B cell (primary cell): ENCODE measurements at regions not wholly inside any gene's neighbourhood (a gene's known extent, or its start where the extent isn't known, plus 50 kb on each side); places are given as distances from the start of the nearest gene placed in this dataset.

Experiments
- ATAC-seq: fragments of 200-7000 bp; cut with Tn5 transposase; one replicate; pipeline ENCODE4 v1.10.0; 2021; ENCODE audit warnings: low read depth, mild to moderate bottlenecking, moderate number of reproducible peaks, moderate library complexity
- CTCF ChIA-PET: fragments of 350-600 bp; sonication (Branson Sonifier 250); formaldehyde crosslinking; loops from one replicate; lab custom pipeline; 2021; ENCODE audit warnings: antibody characterized with exemption, inconsistent platforms; lab: Charles Lee
- POLR2A ChIA-PET: fragments of 350-600 bp; sonication (Branson Sonifier 250); formaldehyde crosslinking; loops from one replicate; lab custom pipeline; 2021; ENCODE audit warnings: antibody characterized with exemption; lab: Charles Lee
- DNase-seq: peaks from one replicate; pipeline ENCODE4 v3.0.0; 2013
- H2AFZ ChIP-seq: 2 replicates; pipeline ENCODE4 v1.6.1; 2012; ENCODE audit warnings: mild to moderate bottlenecking, low read depth, low read length; ENCODE audit not compliant: insufficient read depth, poor library complexity, severe bottlenecking
- H3K27ac ChIP-seq, 2 donors: 1 replicate in 1 of 2; 2 replicates in 1 of 2; pipeline ENCODE4 v1.5.1; 2012 to 2013; ENCODE audit warnings: low read length in 2 of 2, mild to moderate bottlenecking in 2 of 2, moderate library complexity in 1 of 2
- H3K27me3 ChIP-seq, 4 experiments: fragments of 200-600 bp in 1 of 4; sonication (generic) in 1 of 4; replicated peaks in 1 of 4; 1 replicate in 2 of 4; 2 replicates in 2 of 4; pipeline versions ENCODE4 v1.6.1 to v1.7.0; 2013 to 2016; ENCODE audit warnings: low read length in 3 of 4, mild to moderate bottlenecking in 2 of 4, mixed read lengths in 1 of 4, moderate library complexity in 1 of 4; ENCODE audit not compliant: insufficient read depth in 4 of 4, control insufficient read depth in 3 of 4; ENCODE audit errors: control extremely low read depth in 1 of 4
- H3K36me3 ChIP-seq, 2 experiments: replicated peaks in 1 of 2; 1 replicate in 1 of 2; 2 replicates in 1 of 2; pipeline versions ENCODE4 v1.6.1 to v1.7.1; 2013; ENCODE audit warnings: low read length in 1 of 2; ENCODE audit not compliant: insufficient read depth in 2 of 2, control insufficient read depth in 1 of 2; ENCODE audit errors: control extremely low read depth in 1 of 2, extremely low read depth in 1 of 2
- H3K4me1 ChIP-seq, 2 donors: fragments of 200-600 bp in 1 of 2; sonication (generic) in 1 of 2; 1 replicate in 1 of 2; 2 replicates in 1 of 2; pipeline versions ENCODE4 v1.5.1 to v1.6.1; 2013 to 2017; ENCODE audit warnings: low read length in 2 of 2; ENCODE audit not compliant: control insufficient read depth in 2 of 2, insufficient read depth in 2 of 2
- H3K4me2 ChIP-seq: replicated peaks from 2 replicates; pipeline ENCODE3; 2012; ENCODE audit warnings: mild to moderate bottlenecking, low read depth, low read length; ENCODE audit not compliant: poor library complexity, severe bottlenecking
- H3K4me3 ChIP-seq, 5 experiments: fragments of 200-600 bp in 1 of 5; sonication (generic) in 1 of 5; 1 replicate in 3 of 5; 2 replicates in 2 of 5; pipeline versions ENCODE4 v1.5.1 to v1.7.0; 2011 to 2016; ENCODE audit warnings: low read length in 4 of 5, mild to moderate bottlenecking in 4 of 5, low read depth in 2 of 5, control low read depth in 1 of 5, moderate library complexity in 1 of 5; ENCODE audit not compliant: insufficient read depth in 1 of 5; ENCODE audit errors: control extremely low read depth in 1 of 5, extremely low read depth in 1 of 5
- H3K79me2 ChIP-seq: fragments of 200-600 bp; sonication (generic); one replicate; pipeline ENCODE4 v1.6.0; 2016; ENCODE audit warnings: low read length; ENCODE audit not compliant: control insufficient read depth, insufficient read depth
- H3K9ac ChIP-seq: fragments of 200-600 bp; sonication (generic); 2 replicates; pipeline ENCODE4 v1.6.1; 2017; ENCODE audit warnings: mild to moderate bottlenecking, low read length, moderate library complexity
- H3K9me3 ChIP-seq, 3 donors: one replicate each; pipeline versions ENCODE4 v1.6.1 to v1.7.1; 2013; ENCODE audit warnings: low read length in 2 of 3; ENCODE audit not compliant: control insufficient read depth in 2 of 3, insufficient read depth in 1 of 3; ENCODE audit errors: control extremely low read depth in 1 of 3
- H4K20me1 ChIP-seq: 2 replicates; pipeline ENCODE4 v1.6.0; 2012; ENCODE audit warnings: mild to moderate bottlenecking, low read length; ENCODE audit not compliant: insufficient read depth, control insufficient read depth, poor library complexity, severe bottlenecking
- H3K27ac Mint-ChIP-seq: one replicate; pipeline ENCODE4 v1.8.0; 2021; ENCODE audit warnings: mixed read lengths
- H3K27me3 Mint-ChIP-seq: one replicate; pipeline ENCODE4 v1.8.0; 2021; ENCODE audit warnings: mixed read lengths
- H3K4me1 Mint-ChIP-seq: one replicate; pipeline ENCODE4 v1.8.0; 2021; ENCODE audit warnings: mixed read lengths
- H3K4me3 Mint-ChIP-seq: one replicate; pipeline ENCODE4 v1.8.0; 2021; ENCODE audit warnings: mixed read lengths
- H3K9me3 Mint-ChIP-seq: one replicate; pipeline ENCODE4 v1.8.0; 2022; ENCODE audit warnings: mixed read lengths; ENCODE audit not compliant: insufficient read depth
- EZH2 ChIP-seq: IDR thresholded peaks from 2 replicates; pipeline ENCODE4 v1.6.1; 2012; ENCODE audit warnings: borderline replicate concordance, low read depth, mild to moderate bottlenecking, moderate library complexity, low read length; ENCODE audit not compliant: insufficient read depth, poor library complexity, severe bottlenecking
- WGBS: methylation state at CpG from one replicate; pipeline ENCODE4 v1.1.5; 2013; ENCODE audit warnings: missing lambda C conversion rate; ENCODE audit not compliant: insufficient coverage; 5-methylcytosine and 5-hydroxymethylcytosine counted together
- intact Hi-C: fragments of 100-400 bp; cut with micrococcal nuclease; formaldehyde crosslinking; loops from one replicate; pipeline ENCODE4 v1.10.0; 2022
- TF ChIP-seq, protein P1 (sequence below): fragments of 200-600 bp; IDR thresholded peaks from one replicate; pipeline ENCODE4 v1.8.0; 2022; ENCODE audit warnings: antibody characterized with exemption, mild to moderate bottlenecking

DNA sequence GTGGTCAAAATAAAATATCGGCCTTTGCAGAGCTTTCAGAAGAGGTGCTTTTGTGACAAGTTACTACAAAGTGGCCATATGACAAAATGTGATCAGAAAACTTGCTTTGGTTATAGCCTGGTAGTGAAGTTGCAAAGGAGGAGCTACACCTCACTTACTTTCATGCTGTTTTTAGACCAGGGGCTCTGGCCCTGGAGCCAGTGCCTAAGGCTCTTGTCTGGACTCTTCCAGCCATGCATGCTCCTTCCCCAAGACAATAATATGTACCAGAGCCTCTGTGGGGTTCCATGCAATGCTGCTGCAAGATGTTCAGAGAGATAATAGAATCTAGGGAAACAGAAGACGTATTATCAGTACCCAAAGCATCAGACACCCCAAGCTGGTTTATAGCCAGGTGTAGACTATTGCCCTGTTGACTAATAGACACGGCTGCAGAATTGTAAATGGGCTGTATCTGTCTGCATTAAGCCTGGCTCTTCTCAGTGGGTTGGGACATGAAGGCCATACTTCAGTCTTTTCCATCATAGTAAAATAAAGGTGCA lies 88.5 kb downstream of the EGLN3 start:
- Mint-ChIP-seq H3K27me3 (peaks cover 5% of the 10 kb centered on the region), H3K27ac (no peak overlapping the region), H3K9me3 (no peaks in the 10 kb centered on the region), H3K4me1 (no peaks in the 10 kb centered on the region), H3K4me3 (no peak overlapping the region)
- Histone ChIP-seq H3K9ac (no peak overlapping the region), H3K79me2 (no peaks in the 10 kb centered on the region), H3K4me2 (no peak overlapping the region), H3K36me3 (no peaks in the 10 kb centered on the region), H3K4me1 (no peaks in the 10 kb centered on the region), H3K27me3 (no peaks in the 10 kb centered on the region), H3K9me3 (peaks cover 0 to 1% (median 0%) of the 10 kb centered on the region in 3 donors), H3K27ac (no peak overlapping the region), H2AFZ (no peak overlapping the region), H4K20me1 (no peaks in the 10 kb centered on the region), H3K4me3 (no peak overlapping the region)
- TF ChIP-seq, protein P1, sequence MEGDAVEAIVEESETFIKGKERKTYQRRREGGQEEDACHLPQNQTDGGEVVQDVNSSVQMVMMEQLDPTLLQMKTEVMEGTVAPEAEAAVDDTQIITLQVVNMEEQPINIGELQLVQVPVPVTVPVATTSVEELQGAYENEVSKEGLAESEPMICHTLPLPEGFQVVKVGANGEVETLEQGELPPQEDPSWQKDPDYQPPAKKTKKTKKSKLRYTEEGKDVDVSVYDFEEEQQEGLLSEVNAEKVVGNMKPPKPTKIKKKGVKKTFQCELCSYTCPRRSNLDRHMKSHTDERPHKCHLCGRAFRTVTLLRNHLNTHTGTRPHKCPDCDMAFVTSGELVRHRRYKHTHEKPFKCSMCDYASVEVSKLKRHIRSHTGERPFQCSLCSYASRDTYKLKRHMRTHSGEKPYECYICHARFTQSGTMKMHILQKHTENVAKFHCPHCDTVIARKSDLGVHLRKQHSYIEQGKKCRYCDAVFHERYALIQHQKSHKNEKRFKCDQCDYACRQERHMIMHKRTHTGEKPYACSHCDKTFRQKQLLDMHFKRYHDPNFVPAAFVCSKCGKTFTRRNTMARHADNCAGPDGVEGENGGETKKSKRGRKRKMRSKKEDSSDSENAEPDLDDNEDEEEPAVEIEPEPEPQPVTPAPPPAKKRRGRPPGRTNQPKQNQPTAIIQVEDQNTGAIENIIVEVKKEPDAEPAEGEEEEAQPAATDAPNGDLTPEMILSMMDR, result no peak
- no peak for TF ChIP-seq EZH2
- no peak for ATAC-seq
- POLR2A ChIA-PET, result no interaction called here
- CTCF ChIA-PET, result no interaction called here
- no peak for DNase-seq
- intact Hi-C loops, result no loop called here
- 100% methylated on average over 1 of the region's 3 CpGs for WGBS

DNA sequence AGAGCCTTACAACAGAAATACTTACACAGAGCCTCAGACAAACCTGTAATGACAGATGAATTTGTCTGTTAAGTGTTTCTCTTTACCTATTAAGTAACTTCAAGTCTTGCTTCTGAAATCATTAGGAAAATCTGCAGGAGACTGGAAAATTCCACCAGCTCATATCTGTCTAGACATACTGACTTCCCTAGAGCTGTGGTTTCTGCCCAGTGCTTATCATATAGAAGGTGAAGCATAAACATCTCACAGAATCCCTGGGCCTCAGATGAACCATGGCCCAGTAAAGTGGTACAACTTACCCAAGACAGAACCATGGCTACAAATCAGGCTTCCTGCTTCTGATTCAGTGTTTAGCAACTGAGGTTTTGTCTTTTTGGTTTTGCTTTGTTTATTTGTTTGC lies 91.6 kb downstream of the EGLN3 start:
- Histone ChIP-seq H3K4me2 (no peak overlapping the region), H3K4me3 (no peak overlapping the region), H2AFZ (no peak overlapping the region), H3K4me1 (no peaks in the 10 kb centered on the region), H3K9ac (no peak overlapping the region), H3K9me3 (no peaks in the 10 kb centered on the region), H3K27ac (no peak overlapping the region), H3K36me3 (no peaks in the 10 kb centered on the region), H4K20me1 (no peaks in the 10 kb centered on the region), H3K79me2 (no peaks in the 10 kb centered on the region), H3K27me3 (no peaks in the 10 kb centered on the region)
- POLR2A ChIA-PET, result no interaction called here
- CTCF ChIA-PET, result no interaction called here
- TF ChIP-seq, protein P1, result no peak
- TF ChIP-seq EZH2, result no peak
- intact Hi-C loops, result no loop called here
- Mint-ChIP-seq H3K27ac (no peak overlapping the region), H3K27me3 (peaks cover 5% of the 10 kb centered on the region), H3K9me3 (no peaks in the 10 kb centered on the region), H3K4me1 (no peaks in the 10 kb centered on the region), H3K4me3 (no peak overlapping the region)
- DNase-seq (no peak), ATAC-seq (no peak)
